Thymus (tissue), 11 donors: ENCODE measurements at regions not wholly inside any gene's neighbourhood (a gene's known extent, or its start where the extent isn't known, plus 50 kb on each side); places are given as distances from the start of the nearest gene placed in this dataset.

ENCODE experiments used
- DNase-seq, 9 donors: peaks; one replicate each; pipeline ENCODE4 v3.0.0-alpha.2; 2013; ENCODE audit warnings: low spot score in 9 of 9, low read depth in 6 of 9, missing footprints in 1 of 9
- H3K27ac ChIP-seq, 2 donors: one replicate each; pipeline ENCODE4 v1.5.1; 2013; ENCODE audit warnings: control low read depth in 1 of 2, low read depth in 1 of 2, low read length in 1 of 2, mild to moderate bottlenecking in 1 of 2, moderate library complexity in 1 of 2
- H3K27me3 ChIP-seq, 2 donors: one replicate each; pipeline ENCODE4 v1.5.1; 2013; ENCODE audit warnings: low read length in 1 of 2; ENCODE audit not compliant: control insufficient read depth in 2 of 2, insufficient read depth in 1 of 2
- H3K36me3 ChIP-seq, 2 donors: one replicate each; pipeline ENCODE4 v1.5.1; 2013; ENCODE audit warnings: low read length in 1 of 2, mild to moderate bottlenecking in 1 of 2, moderate library complexity in 1 of 2; ENCODE audit not compliant: control insufficient read depth in 2 of 2, insufficient read depth in 2 of 2
- H3K4me1 ChIP-seq, 2 donors: one replicate each; pipeline ENCODE4 v1.5.1; 2013; ENCODE audit warnings: low read length in 2 of 2; ENCODE audit not compliant: control insufficient read depth in 2 of 2, insufficient read depth in 2 of 2
- H3K4me3 ChIP-seq, 2 donors: one replicate each; pipeline ENCODE4 v1.5.1; 2013; ENCODE audit warnings: low read length in 2 of 2, control low read depth in 1 of 2, mild to moderate bottlenecking in 1 of 2
- H3K9me3 ChIP-seq, 2 donors: one replicate each; pipeline ENCODE4 v1.5.1; 2013; ENCODE audit warnings: low read length in 1 of 2, mild to moderate bottlenecking in 1 of 2; ENCODE audit not compliant: control insufficient read depth in 2 of 2, insufficient read depth in 1 of 2
- WGBS: extraction: QIAGEN DNeasy Blood & Tissue Kit; methylation state at CpG from one replicate; pipeline ENCODE4 v1.1.7; 2013; 5-methylcytosine and 5-hydroxymethylcytosine counted together
- donor health status: healthy.

DNA sequence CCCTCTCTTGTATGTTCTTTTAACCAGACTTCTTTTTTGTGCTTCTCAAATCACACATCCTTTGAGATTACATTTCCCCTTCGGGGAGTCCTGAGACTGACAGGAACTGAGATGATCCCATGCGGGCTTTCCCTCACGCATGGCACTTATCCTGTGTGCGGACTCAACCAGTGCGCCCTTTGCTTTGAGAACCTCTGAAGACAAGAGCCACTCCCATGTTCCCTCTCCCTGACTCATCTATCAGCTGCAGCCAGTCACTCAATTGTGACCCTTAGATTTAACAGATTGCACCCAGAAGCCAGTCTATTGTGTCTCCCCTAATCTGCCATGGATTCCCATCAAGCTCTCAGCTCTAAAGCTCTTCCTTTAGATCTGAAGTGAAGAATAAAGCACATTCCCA lies 353.9 kb upstream of the MEOX2 start:
- no peak for DNase-seq
- H3K27me3 ChIP-seq, result no peaks in the 10 kb centered on the region
- no peaks in the 10 kb centered on the region for H3K9me3 ChIP-seq
- H3K4me3 ChIP-seq, result no peak overlapping the region
- no peaks in the 10 kb centered on the region for H3K36me3 ChIP-seq
- WGBS, result 95% methylated on average over 5 of the region's 5 CpGs
- no peak overlapping the region for H3K27ac ChIP-seq
- H3K4me1 ChIP-seq, result no peaks in the 10 kb centered on the region

GRCh38 chr7:16038906-16039305 lies 352.4 kb upstream of the MEOX2 start:
- Histone ChIP-seq H3K4me1 (no peaks in the 10 kb centered on the region), H3K4me3 (no peak overlapping the region), H3K27ac (no peak overlapping the region), H3K36me3 (no peaks in the 10 kb centered on the region), H3K27me3 (no peaks in the 10 kb centered on the region), H3K9me3 (no peaks in the 10 kb centered on the region)
- WGBS, result 90% methylated on average over 3 of the region's 3 CpGs
- no peak for DNase-seq

DNA sequence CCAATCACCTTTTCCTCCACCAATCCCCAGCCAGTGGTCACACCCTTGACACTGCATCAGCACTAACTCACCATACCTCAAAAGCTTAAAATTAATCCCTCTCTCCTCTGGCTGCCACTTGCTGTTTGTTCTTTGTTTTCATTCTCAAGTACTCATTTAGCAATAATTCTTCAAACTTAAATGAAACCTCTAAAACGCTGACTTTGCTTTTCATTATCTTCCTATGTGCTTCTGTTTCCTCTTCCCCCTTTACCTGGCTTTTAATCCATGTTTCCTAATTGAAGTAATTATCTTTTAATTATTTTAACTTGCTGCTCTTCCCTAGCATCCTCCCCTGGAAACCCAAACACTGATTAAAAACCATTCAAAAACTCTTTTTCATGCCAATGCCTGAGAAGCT lies 348.9 kb upstream of the MEOX2 start:
- H3K9me3 ChIP-seq, result no peaks in the 10 kb centered on the region
- 89% methylated on average over 1 of the region's 1 CpG for WGBS
- DNase-seq, result no peak
- H3K27ac ChIP-seq, result no peak overlapping the region
- H3K27me3 ChIP-seq, result no peaks in the 10 kb centered on the region
- no peaks in the 10 kb centered on the region for H3K4me1 ChIP-seq
- H3K36me3 ChIP-seq, result no peaks in the 10 kb centered on the region
- no peak overlapping the region for H3K4me3 ChIP-seq

DNA sequence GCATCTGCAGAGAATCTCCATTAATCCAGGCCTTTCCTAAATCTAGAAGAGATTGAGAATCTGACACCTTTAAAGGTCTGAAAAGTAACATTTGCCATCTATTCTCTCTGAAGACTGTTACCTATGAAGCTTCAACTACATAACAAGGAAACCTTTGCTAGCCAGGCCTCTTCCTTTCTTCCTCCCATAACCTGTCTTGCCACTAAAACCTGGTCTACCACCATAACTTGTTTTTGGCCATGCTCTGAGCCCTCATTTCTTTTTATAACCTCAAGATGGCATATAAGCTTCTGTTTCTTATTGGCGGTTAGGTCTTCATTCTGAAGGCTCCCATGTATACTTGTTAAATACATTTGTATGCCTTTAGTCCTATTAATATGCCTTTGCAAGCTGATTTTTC lies 348.4 kb upstream of the MEOX2 start:
- H3K4me3 ChIP-seq, result no peak overlapping the region
- H3K4me1 ChIP-seq, result no peaks in the 10 kb centered on the region
- H3K36me3 ChIP-seq, result no peaks in the 10 kb centered on the region
- no peaks in the 10 kb centered on the region for H3K9me3 ChIP-seq
- DNase-seq, result no peak
- WGBS, result 96% methylated on average over 1 of the region's 1 CpG
- no peak overlapping the region for H3K27ac ChIP-seq
- no peaks in the 10 kb centered on the region for H3K27me3 ChIP-seq

DNA sequence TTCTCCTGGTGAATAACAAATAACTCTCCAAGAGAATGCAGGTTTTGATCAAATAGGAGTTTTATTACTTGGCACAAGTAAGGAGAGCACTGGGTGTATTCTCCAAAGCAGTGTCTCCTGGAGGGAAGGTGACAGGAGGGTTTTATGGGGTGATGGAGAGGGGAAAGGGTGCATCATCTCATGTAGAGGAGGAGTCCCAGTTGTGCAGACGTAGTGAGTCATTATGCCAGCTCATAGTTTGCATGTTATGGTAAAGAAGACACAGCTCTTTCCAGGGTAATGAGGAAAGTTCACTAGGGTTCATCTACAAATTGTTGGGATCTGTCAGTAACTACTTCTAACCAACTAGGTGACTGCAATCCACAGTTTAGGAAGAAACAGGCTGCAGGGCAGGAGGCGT lies 347.9 kb upstream of the MEOX2 start:
- 95% methylated on average over 2 of the region's 2 CpGs for WGBS
- no peak for DNase-seq
- no peak overlapping the region for H3K4me3 ChIP-seq

DNA sequence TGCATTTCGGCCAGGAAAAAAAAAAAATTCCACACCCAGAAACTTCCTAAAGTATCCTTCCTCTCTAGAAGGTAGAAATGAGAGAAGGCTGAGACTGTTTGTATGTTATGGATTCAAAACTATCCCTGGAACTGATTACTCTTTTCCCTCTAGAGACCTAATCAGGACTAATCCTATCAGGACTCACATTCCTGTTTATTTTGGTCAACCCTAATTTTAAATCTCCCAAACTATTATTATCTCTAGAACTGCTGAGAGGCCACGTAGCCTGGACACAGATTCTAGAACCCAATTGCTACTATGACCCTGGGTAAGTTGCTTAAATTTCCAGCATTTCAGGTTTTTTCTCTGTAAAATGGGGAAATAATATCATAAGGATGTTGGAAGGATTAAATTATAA lies 346.8 kb upstream of the MEOX2 start:
- DNase-seq, result no peak
- Histone ChIP-seq H3K27ac (no peak overlapping the region), H3K27me3 (no peaks in the 10 kb centered on the region), H3K4me3 (no peak overlapping the region), H3K4me1 (no peaks in the 10 kb centered on the region), H3K36me3 (no peaks in the 10 kb centered on the region), H3K9me3 (no peaks in the 10 kb centered on the region)
- WGBS, result 87% methylated on average over 2 of the region's 2 CpGs

More for the DNA sequence above, 347.9 kb upstream of the MEOX2 start:
- no peaks in the 10 kb centered on the region for H3K4me1 ChIP-seq
- no peaks in the 10 kb centered on the region for H3K36me3 ChIP-seq
- no peak overlapping the region for H3K27ac ChIP-seq
- no peaks in the 10 kb centered on the region for H3K9me3 ChIP-seq
- H3K27me3 ChIP-seq, result no peaks in the 10 kb centered on the region

- H3K4me1 ChIP-seq, result no peaks in the 10 kb centered on the region
- no peaks in the 10 kb centered on the region for H3K9me3 ChIP-seq
- DNase-seq, result no peak
- H3K36me3 ChIP-seq, result no peaks in the 10 kb centered on the region
- H3K27ac ChIP-seq, result no peak overlapping the region
- H3K4me3 ChIP-seq, result no peak overlapping the region
- WGBS, result 87% methylated on average over 5 of the region's 5 CpGs
- no peaks in the 10 kb centered on the region for H3K27me3 ChIP-seq
Observed at GRCh38 chr7:16028636-16029035, 342.2 kb upstream of the MEOX2 start.

GRCh38 chr7:16028103-16028502 lies 341.6 kb upstream of the MEOX2 start:
- no peaks in the 10 kb centered on the region for H3K27me3 ChIP-seq
- no peaks in the 10 kb centered on the region for H3K9me3 ChIP-seq
- WGBS, result 96% methylated on average over 2 of the region's 2 CpGs
- H3K27ac ChIP-seq, result no peak overlapping the region
- H3K36me3 ChIP-seq, result no peaks in the 10 kb centered on the region
- no peaks in the 10 kb centered on the region for H3K4me1 ChIP-seq
- DNase-seq, result no peak
- no peak overlapping the region for H3K4me3 ChIP-seq

- Histone ChIP-seq H3K27me3 (no peaks in the 10 kb centered on the region), H3K9me3 (no peaks in the 10 kb centered on the region), H3K4me3 (no peak overlapping the region), H3K4me1 (no peaks in the 10 kb centered on the region), H3K27ac (no peak overlapping the region), H3K36me3 (no peaks in the 10 kb centered on the region)
- DNase-seq, result no peak
- 96% methylated on average over 2 of the region's 2 CpGs for WGBS
Observed at GRCh38 chr7:16027396-16027795, 340.9 kb upstream of the MEOX2 start.
